B cell (primary cell): ENCODE measurements at regions not wholly inside any gene's neighbourhood (a gene's known extent, or its start where the extent isn't known, plus 50 kb on each side); places are given as distances from the start of the nearest gene placed in this dataset.

ENCODE experiments used
- ATAC-seq: fragments of 200-7000 bp; cut with Tn5 transposase; one replicate; pipeline ENCODE4 v1.10.0; 2021; ENCODE audit warnings: low read depth, mild to moderate bottlenecking, moderate number of reproducible peaks, moderate library complexity
- CTCF ChIA-PET: fragments of 350-600 bp; sonication (Branson Sonifier 250); formaldehyde crosslinking; loops from one replicate; lab custom pipeline; 2021; ENCODE audit warnings: antibody characterized with exemption, inconsistent platforms; lab: Charles Lee
- POLR2A ChIA-PET: fragments of 350-600 bp; sonication (Branson Sonifier 250); formaldehyde crosslinking; loops from one replicate; lab custom pipeline; 2021; ENCODE audit warnings: antibody characterized with exemption; lab: Charles Lee
- DNase-seq: peaks from one replicate; pipeline ENCODE4 v3.0.0; 2013
- H2AFZ ChIP-seq: 2 replicates; pipeline ENCODE4 v1.6.1; 2012; ENCODE audit warnings: mild to moderate bottlenecking, low read depth, low read length; ENCODE audit not compliant: insufficient read depth, poor library complexity, severe bottlenecking
- H3K27ac ChIP-seq, 2 donors: 1 replicate in 1 of 2; 2 replicates in 1 of 2; pipeline ENCODE4 v1.5.1; 2012 to 2013; ENCODE audit warnings: low read length in 2 of 2, mild to moderate bottlenecking in 2 of 2, moderate library complexity in 1 of 2
- H3K27me3 ChIP-seq, 4 experiments: fragments of 200-600 bp in 1 of 4; sonication (generic) in 1 of 4; replicated peaks in 1 of 4; 1 replicate in 2 of 4; 2 replicates in 2 of 4; pipeline versions ENCODE4 v1.6.1 to v1.7.0; 2013 to 2016; ENCODE audit warnings: low read length in 3 of 4, mild to moderate bottlenecking in 2 of 4, mixed read lengths in 1 of 4, moderate library complexity in 1 of 4; ENCODE audit not compliant: insufficient read depth in 4 of 4, control insufficient read depth in 3 of 4; ENCODE audit errors: control extremely low read depth in 1 of 4
- H3K36me3 ChIP-seq, 2 experiments: replicated peaks in 1 of 2; 1 replicate in 1 of 2; 2 replicates in 1 of 2; pipeline versions ENCODE4 v1.6.1 to v1.7.1; 2013; ENCODE audit warnings: low read length in 1 of 2; ENCODE audit not compliant: insufficient read depth in 2 of 2, control insufficient read depth in 1 of 2; ENCODE audit errors: control extremely low read depth in 1 of 2, extremely low read depth in 1 of 2
- H3K4me1 ChIP-seq, 2 donors: fragments of 200-600 bp in 1 of 2; sonication (generic) in 1 of 2; 1 replicate in 1 of 2; 2 replicates in 1 of 2; pipeline versions ENCODE4 v1.5.1 to v1.6.1; 2013 to 2017; ENCODE audit warnings: low read length in 2 of 2; ENCODE audit not compliant: control insufficient read depth in 2 of 2, insufficient read depth in 2 of 2
- H3K4me2 ChIP-seq: replicated peaks from 2 replicates; pipeline ENCODE3; 2012; ENCODE audit warnings: mild to moderate bottlenecking, low read depth, low read length; ENCODE audit not compliant: poor library complexity, severe bottlenecking
- H3K4me3 ChIP-seq, 5 experiments: fragments of 200-600 bp in 1 of 5; sonication (generic) in 1 of 5; 1 replicate in 3 of 5; 2 replicates in 2 of 5; pipeline versions ENCODE4 v1.5.1 to v1.7.0; 2011 to 2016; ENCODE audit warnings: low read length in 4 of 5, mild to moderate bottlenecking in 4 of 5, low read depth in 2 of 5, control low read depth in 1 of 5, moderate library complexity in 1 of 5; ENCODE audit not compliant: insufficient read depth in 1 of 5; ENCODE audit errors: control extremely low read depth in 1 of 5, extremely low read depth in 1 of 5
- H3K79me2 ChIP-seq: fragments of 200-600 bp; sonication (generic); one replicate; pipeline ENCODE4 v1.6.0; 2016; ENCODE audit warnings: low read length; ENCODE audit not compliant: control insufficient read depth, insufficient read depth
- H3K9ac ChIP-seq: fragments of 200-600 bp; sonication (generic); 2 replicates; pipeline ENCODE4 v1.6.1; 2017; ENCODE audit warnings: mild to moderate bottlenecking, low read length, moderate library complexity
- H3K9me3 ChIP-seq, 3 donors: one replicate each; pipeline versions ENCODE4 v1.6.1 to v1.7.1; 2013; ENCODE audit warnings: low read length in 2 of 3; ENCODE audit not compliant: control insufficient read depth in 2 of 3, insufficient read depth in 1 of 3; ENCODE audit errors: control extremely low read depth in 1 of 3
- H4K20me1 ChIP-seq: 2 replicates; pipeline ENCODE4 v1.6.0; 2012; ENCODE audit warnings: mild to moderate bottlenecking, low read length; ENCODE audit not compliant: insufficient read depth, control insufficient read depth, poor library complexity, severe bottlenecking
- H3K27ac Mint-ChIP-seq: one replicate; pipeline ENCODE4 v1.8.0; 2021; ENCODE audit warnings: mixed read lengths
- H3K27me3 Mint-ChIP-seq: one replicate; pipeline ENCODE4 v1.8.0; 2021; ENCODE audit warnings: mixed read lengths
- H3K4me1 Mint-ChIP-seq: one replicate; pipeline ENCODE4 v1.8.0; 2021; ENCODE audit warnings: mixed read lengths
- H3K4me3 Mint-ChIP-seq: one replicate; pipeline ENCODE4 v1.8.0; 2021; ENCODE audit warnings: mixed read lengths
- H3K9me3 Mint-ChIP-seq: one replicate; pipeline ENCODE4 v1.8.0; 2022; ENCODE audit warnings: mixed read lengths; ENCODE audit not compliant: insufficient read depth
- EZH2 ChIP-seq: IDR thresholded peaks from 2 replicates; pipeline ENCODE4 v1.6.1; 2012; ENCODE audit warnings: borderline replicate concordance, low read depth, mild to moderate bottlenecking, moderate library complexity, low read length; ENCODE audit not compliant: insufficient read depth, poor library complexity, severe bottlenecking
- WGBS: methylation state at CpG from one replicate; pipeline ENCODE4 v1.1.5; 2013; ENCODE audit warnings: missing lambda C conversion rate; ENCODE audit not compliant: insufficient coverage; 5-methylcytosine and 5-hydroxymethylcytosine counted together
- intact Hi-C: fragments of 100-400 bp; cut with micrococcal nuclease; formaldehyde crosslinking; loops from one replicate; pipeline ENCODE4 v1.10.0; 2022
- TF ChIP-seq, protein P1 (sequence below): fragments of 200-600 bp; IDR thresholded peaks from one replicate; pipeline ENCODE4 v1.8.0; 2022; ENCODE audit warnings: antibody characterized with exemption, mild to moderate bottlenecking

DNA sequence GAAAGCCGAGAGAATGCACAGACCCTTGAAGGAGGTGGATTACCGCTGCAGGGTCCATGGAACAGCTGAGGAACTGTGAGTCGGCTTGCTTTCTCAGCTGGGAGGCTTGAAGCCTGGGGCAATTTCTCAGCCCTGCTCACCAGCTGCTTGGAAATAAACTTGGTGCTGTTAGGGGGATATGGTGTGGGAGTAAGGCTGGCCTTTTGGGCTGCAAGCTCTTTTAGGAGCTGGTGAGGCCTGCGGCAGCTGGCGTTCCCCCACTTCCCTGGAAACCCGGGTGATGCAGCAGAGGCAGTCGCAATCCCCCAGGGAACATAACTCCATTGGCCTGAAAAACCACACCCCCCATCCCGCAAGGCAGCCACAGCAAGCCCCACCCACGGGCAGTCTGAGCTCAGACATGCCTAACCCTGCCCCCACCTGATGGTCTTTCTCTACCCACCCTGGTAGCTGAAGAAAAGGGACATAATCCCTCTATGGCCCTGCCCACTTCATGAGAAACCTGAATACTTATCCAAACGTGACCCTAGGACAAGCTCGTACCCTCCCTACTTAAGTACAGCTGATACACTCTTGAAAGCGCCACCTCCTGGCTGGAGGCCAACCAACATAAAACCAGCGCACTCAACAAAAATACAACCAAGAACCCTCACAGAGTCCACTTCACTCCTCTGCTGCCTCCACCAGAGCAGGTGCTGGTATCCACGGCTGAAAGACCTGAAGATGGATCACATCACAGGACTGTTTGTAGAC, 1995.8 kb downstream of the NCAM2 start:
- Histone ChIP-seq H4K20me1 (no peaks in the 10 kb centered on the region), H3K27ac (no peak overlapping the region), H3K4me2 (no peak overlapping the region), H3K4me3 (no peak overlapping the region), H3K4me1 (no peaks in the 10 kb centered on the region), H3K9me3 (peaks cover 0 to 6% (median 0%) of the 10 kb centered on the region in 3 donors), H3K9ac (no peak overlapping the region), H3K27me3 (no peaks in the 10 kb centered on the region), H2AFZ (no peak overlapping the region), H3K79me2 (no peaks in the 10 kb centered on the region), H3K36me3 (no peaks in the 10 kb centered on the region)
- H3K27ac Mint-ChIP-seq = no peak overlapping the region
- TF ChIP-seq, protein P1, sequence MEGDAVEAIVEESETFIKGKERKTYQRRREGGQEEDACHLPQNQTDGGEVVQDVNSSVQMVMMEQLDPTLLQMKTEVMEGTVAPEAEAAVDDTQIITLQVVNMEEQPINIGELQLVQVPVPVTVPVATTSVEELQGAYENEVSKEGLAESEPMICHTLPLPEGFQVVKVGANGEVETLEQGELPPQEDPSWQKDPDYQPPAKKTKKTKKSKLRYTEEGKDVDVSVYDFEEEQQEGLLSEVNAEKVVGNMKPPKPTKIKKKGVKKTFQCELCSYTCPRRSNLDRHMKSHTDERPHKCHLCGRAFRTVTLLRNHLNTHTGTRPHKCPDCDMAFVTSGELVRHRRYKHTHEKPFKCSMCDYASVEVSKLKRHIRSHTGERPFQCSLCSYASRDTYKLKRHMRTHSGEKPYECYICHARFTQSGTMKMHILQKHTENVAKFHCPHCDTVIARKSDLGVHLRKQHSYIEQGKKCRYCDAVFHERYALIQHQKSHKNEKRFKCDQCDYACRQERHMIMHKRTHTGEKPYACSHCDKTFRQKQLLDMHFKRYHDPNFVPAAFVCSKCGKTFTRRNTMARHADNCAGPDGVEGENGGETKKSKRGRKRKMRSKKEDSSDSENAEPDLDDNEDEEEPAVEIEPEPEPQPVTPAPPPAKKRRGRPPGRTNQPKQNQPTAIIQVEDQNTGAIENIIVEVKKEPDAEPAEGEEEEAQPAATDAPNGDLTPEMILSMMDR = no peak
- TF ChIP-seq EZH2 = no peak
- intact Hi-C loops = no loop called here
- no peaks in the 10 kb centered on the region for H3K4me1 Mint-ChIP-seq
- H3K27me3 Mint-ChIP-seq = no peaks in the 10 kb centered on the region
- ChIA-PET CTCF (no interaction called here), POLR2A (no interaction called here)
- 93% methylated on average over 14 of the region's 14 CpGs for WGBS
- no peak for ATAC-seq
- DNase-seq = no peak
- no peak overlapping the region for H3K4me3 Mint-ChIP-seq
- H3K9me3 Mint-ChIP-seq = peaks cover 3% of the 10 kb centered on the region

DNA sequence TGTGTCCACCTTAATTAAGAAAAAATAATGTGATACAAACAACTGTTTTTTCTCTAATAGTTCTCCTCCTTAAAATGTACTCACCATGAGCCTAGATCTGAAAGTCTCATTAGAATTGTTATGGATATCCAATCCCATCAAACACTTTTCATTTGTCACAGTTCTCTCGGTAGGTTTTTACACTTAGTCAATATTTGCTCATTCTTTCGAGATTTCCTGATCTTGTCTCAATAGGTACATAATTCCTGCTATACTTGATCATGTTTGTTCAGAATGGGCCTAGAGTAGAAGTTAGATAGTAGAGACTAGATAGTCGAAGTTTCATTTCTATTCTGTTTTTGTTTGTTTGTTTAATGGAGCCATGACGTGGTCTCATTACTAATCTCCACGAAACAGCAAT, 2005.7 kb downstream of the NCAM2 start:
- no peak overlapping the region for H3K9ac ChIP-seq
- CTCF ChIA-PET = no interaction called here
- no peaks in the 10 kb centered on the region for H3K9me3 ChIP-seq
- H3K4me1 ChIP-seq = no peaks in the 10 kb centered on the region
- no peaks in the 10 kb centered on the region for H3K79me2 ChIP-seq
- no peak overlapping the region for H3K27ac Mint-ChIP-seq
- no CpG with 5 or more reads among the region's 5 CpGs for WGBS
- H2AFZ ChIP-seq = no peak overlapping the region
- H3K27me3 ChIP-seq = no peaks in the 10 kb centered on the region
- POLR2A ChIA-PET = no interaction called here
- H3K4me3 ChIP-seq = no peak overlapping the region
- DNase-seq = no peak
- TF ChIP-seq, protein P1 = no peak
- TF ChIP-seq EZH2 = no peak
- H3K4me1 Mint-ChIP-seq = no peaks in the 10 kb centered on the region
- no peak overlapping the region for H3K4me2 ChIP-seq
- intact Hi-C loops = no loop called here
- no peak overlapping the region for H3K4me3 Mint-ChIP-seq
- H4K20me1 ChIP-seq = no peaks in the 10 kb centered on the region
- no peak for ATAC-seq
- H3K27ac ChIP-seq = no peak overlapping the region
- H3K27me3 Mint-ChIP-seq = no peaks in the 10 kb centered on the region
- H3K36me3 ChIP-seq = no peaks in the 10 kb centered on the region
- H3K9me3 Mint-ChIP-seq = no peaks in the 10 kb centered on the region
